NCI-H2107 treated with DMSO at 0.1 percent for 48 hours (cell line): ENCODE measurements at regions not wholly inside any gene's neighbourhood (a gene's known extent, or its start where the extent isn't known, plus 50 kb on each side); places are given as distances from the start of the nearest gene placed in this dataset.

Experiments used
- DNase-seq: peaks from one replicate; lab custom pipeline; 2025; ENCODE audit not compliant: unreplicated experiment; lab: John Stamatoyannopoulos, UW

GRCh38 chr22:47822422-47822821, 1060.0 kb downstream of the TBC1D22A start:
- DNase-seq, result no peak

- DNase-seq, result no peak
Measured at GRCh38 chr22:47818496-47818895, 1056.0 kb downstream of the TBC1D22A start.

DNA sequence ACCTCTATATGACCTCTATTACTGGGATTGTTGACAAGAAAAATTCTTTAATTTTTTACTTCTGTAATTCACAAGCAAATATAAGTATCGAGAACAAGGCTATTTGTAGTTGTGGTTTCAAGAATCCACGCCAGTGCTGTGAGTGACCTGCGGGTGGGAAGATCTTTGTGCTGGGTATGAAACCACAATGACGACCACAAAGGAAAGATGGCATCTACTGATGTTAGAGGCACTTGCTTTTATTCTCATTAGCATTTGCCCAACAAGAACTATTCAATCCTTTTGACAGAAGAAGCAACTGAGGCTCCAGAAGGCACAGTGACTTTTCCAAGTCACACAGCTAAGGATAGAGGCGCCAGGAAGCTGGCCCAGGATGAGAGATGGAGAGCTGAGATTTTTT, 1054.9 kb downstream of the TBC1D22A start:
- DNase-seq, result no peak

- no peak for DNase-seq
Measured at GRCh38 chr22:47816863-47817210, 1054.4 kb downstream of the TBC1D22A start.

DNA sequence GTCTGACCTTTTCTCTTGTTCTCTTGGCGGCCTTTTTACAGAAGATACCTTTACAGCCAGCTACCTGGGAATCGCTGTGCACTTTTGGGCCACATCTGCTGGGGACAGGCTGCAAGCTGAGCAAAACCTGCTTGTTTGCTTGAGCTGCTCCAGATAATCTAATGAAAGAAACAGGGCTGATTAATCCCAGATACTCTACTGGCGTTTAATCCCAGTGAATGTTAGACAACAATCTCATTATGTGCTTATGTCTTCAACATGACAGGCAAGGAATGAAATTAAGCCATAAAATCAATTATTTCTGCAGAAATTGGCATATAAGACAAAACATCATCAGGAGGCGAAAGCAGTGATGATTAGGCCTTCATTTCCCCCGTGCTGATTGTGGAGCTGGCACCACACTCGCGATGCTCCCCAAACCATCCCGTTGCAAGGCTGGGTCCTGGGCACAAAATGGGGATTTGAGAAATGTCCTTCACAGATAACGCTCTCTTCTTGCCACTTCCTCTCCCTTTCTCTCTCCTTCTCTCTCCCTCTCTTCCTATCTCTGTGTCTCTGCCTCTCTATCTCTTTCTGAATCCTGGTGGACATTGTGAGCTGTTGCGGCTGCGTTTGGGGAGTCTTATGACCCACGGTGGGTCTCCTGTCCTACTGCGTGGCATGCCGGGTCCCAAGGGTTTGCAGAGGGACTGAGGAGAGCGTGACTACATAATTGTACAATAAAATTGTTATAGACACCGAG, 1053.8 kb downstream of the TBC1D22A start:
- DNase-seq, result no peak

DNA sequence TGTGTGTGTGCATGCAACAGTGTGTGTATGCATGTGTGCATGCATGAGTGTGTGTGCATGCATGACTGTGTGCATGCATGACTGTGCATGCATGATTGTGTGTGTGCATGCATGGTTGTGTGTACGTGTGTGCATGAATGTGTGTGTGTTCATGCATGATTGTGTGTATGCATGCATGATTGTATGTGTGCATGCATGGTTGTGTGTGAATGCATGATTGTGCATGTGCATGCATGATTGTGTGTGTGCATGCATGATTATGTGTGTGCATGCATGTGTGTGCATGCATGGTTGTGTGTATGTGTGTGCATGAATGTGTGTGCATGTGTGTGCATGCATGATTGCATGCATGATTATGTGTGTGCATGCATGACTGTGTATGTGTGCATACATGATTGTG, 1052.0 kb downstream of the TBC1D22A start:
- DNase-seq, result no peak

- DNase-seq, result no peak
Measured at GRCh38 chr22:47813661-47814060, 1051.2 kb downstream of the TBC1D22A start.

DNA sequence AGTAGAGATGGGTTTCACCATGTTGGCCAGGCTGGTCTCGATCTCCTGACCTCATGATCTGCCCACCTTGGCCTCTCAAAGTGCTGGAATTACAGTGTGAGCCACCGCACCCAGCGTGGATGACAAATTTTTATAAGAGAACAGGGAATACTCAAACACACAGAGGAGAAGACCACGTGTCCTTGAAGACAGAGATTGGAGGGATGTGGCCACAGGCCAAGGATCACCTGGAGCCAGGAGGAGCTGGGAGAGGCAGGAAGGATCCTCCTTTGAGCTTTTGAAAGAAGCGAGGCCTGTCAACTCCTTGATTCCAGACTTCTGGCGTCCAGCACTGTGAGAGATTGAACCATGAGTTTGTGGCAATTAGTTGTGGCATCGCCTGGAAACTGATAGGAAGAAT, 1049.5 kb downstream of the TBC1D22A start:
- no peak for DNase-seq

GRCh38 chr22:47810505-47811500, 1048.4 kb downstream of the TBC1D22A start:
- DNase-seq, result no peak

DNA sequence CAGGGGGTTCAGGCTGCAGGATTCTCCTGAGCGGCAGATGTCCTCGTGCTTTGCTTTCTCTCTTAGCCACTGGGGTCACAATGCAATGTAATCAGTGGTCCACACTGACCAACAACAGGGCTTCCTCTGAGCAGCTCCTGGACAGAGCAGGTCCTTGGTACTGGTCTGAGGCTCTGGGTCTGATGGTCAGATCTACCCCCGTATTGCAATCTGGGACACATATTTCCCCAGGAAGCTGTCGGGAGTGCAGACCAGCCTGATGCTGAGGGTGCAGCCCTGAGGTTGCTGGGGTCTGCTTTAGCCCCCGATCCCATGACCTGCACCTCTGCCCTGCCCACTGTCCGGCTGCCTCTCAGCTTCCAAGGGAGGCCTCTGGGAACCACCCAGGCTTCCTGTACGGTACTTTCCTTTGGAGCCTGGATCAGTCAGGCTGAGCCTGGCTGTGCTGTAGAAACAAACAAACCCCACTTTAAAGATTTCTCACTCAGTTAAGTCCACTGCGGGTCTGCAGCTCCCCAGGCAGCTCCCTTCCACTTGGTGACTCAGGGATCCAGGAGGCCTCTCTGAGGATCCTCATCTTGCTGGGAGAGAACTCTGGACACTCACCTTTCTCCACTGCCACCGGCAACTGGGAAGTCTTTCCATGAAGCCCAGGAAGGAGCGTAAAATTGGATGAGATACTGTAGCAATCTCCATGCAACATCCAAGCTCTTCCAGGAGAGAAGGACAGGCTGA, 1046.6 kb downstream of the TBC1D22A start:
- no peak for DNase-seq

DNA sequence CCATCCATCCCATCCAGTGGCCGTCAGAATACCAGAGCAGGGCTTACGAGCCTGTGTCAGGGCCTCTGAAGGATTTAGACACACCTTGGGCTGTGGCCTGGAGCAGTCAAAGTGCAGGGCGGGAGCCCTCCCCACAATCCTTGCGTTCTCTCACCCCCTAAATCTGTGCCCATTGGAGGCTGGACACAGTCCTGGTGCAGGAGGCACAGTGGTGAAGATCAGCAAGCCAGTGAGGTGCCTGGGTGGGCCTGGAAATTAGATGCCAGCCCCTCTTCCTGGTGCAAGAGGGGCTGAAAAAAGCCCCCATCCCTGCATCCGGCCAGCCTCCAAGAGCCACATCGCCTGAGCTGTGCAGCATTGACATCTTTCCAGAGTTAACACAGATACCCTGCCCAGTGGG, 1045.8 kb downstream of the TBC1D22A start:
- DNase-seq, result no peak

GRCh38 chr22:47807506-47807905, 1045.1 kb downstream of the TBC1D22A start:
- DNase-seq, result no peak

DNA sequence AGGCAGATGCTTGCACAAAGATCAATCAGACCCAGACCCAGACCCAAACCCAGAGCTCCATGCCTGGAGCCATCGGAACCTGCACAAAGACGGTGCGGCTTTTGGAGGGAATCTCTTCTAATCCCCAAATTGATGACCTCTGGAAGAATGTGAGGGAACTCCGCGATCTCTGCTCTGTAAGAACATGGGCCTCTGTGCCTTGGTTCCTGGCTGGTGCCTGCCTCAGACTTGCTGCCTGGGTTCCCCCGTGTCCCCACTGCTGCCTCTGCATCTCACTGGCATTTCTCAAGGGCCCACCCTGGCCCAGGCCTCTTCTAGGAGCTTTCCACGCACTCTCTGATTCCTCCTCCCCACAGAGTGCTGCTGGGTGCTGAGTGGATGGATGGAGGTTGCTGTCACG, 1044.4 kb downstream of the TBC1D22A start:
- no peak for DNase-seq

GRCh38 chr22:47805394-47805935, 1043.0 kb downstream of the TBC1D22A start:
- DNase-seq, result no peak

DNA sequence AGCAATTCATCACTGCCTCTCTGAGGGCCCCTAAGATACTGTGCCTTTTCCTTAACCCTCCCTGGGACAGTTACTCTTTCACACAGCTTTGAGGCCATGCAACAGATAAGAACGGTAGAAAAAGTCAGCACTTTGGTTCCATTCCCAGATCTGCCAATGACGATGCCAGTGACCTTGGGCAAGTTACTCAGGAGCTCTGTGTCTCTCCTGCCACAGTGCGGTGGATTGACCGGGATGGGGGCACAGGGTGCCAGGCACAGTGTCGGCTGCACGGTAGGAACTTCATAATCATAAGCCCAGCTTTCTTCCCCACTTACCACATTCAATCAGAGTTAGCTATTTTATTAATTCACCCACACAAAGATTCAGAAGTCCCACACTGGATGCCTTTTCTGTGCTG, 1041.8 kb downstream of the TBC1D22A start:
- no peak for DNase-seq

- DNase-seq, result no peak
Measured at GRCh38 chr22:47802421-47802820, 1040.0 kb downstream of the TBC1D22A start.

DNA sequence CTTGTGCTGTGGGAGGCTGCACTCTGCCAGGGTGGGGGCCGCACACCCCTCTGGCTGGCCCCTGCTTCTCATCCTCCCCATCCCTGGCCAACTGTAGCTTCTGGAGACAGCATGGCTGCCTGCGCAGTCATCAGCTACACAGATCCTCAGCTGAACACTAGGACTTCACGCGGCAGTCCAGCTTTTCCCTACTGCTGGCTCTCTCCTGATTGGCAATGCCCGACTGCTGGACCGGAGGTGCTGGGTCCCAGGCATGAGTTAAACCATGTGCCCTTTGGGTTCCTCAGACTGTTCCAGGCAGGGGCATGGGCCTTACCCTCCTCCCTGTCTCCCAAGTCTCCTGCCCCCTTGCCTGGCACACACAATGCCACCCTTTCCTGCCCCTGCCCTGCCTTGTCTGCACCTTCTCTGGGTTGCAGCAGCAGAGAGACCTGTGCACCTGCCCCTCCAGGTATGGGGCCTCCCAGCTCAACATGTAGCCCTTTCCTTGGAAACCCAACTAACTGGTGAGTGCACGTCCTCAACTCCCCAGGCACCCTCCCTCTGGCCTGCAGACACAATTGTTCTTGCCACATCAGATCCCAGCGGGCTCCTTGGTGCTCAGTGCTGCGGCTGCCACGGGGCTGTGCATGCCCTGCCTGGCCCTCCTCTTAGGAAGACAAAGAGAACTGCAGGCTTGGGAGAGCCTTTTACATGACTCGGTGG, 1039.2 kb downstream of the TBC1D22A start:
- DNase-seq, result no peak

- DNase-seq, result no peak
Measured at GRCh38 chr22:47798229-47798628, 1035.8 kb downstream of the TBC1D22A start.

DNA sequence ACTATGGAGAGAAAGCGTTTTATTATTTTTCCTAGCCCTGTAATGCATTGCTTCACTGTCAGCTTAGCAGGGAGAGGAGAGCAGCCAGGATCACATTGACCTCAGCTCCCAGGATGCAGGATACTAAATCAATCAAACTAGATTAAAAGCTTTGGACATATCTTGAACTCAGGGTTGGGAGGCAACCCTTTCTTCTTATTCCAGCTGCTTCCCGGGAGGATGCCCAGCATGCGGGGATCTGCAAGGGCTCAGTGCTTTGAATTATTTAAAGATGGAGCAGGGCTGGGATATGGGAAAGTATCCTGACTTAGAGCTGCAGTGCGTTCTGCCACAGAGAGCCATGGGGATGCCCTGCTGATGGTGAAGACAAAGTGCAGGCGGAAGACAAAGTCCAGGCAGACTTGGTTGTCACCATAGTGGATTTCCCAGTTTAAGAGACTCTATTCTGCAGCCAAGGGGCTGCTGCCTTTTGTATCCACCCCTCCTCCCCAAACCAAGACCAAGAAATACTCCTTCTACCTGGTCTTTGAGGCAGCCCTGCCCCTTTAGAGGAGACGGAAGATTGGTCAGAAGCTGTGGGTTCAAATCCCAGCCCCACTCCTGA, 1035.0 kb downstream of the TBC1D22A start:
- DNase-seq, result no peak
